T-helper 2 cell treated with Interferon-gamma antibody and Interleukin-4, amounts not matched to agents 100 ng/mL and 5 ng/mL, for 36 hours (primary cell): ENCODE measurements at regions not wholly inside any gene's neighbourhood (a gene's known extent, or its start where the extent isn't known, plus 50 kb on each side); places are given as distances from the start of the nearest gene placed in this dataset.
"Not testable (repeated sequence)": the region's sequence is repeated elsewhere in the genome, so short reads cannot be mapped to it uniquely, and the experiment has no call there.

Experiments used
- intact Hi-C: fragments of 100-400 bp; cut with micrococcal nuclease; formaldehyde crosslinking; loops from one replicate; pipeline ENCODE4 v1.15.1; 2023

GRCh38 chr7:89616829-89617228 lies 537.4 kb upstream of the STEAP1 start:
- intact Hi-C loops = not testable (repeated sequence)

- intact Hi-C loops = no loop called here
Measured at GRCh38 chr7:89618274-89618673, 536.0 kb upstream of the STEAP1 start.

- intact Hi-C loops = loop anchor here (2.0 to 10.0 kb wide), 9 partner anchors 13 to 1377 kb away; no protein-coding TSS in a partner anchor
Measured at GRCh38 chr7:89621925-89622641, 532.2 kb upstream of the STEAP1 start.

- intact Hi-C loops = loop anchor here (1.0 to 10.0 kb wide), 10 partner anchors 14 to 1378 kb away; no protein-coding TSS in a partner anchor
Measured at GRCh38 chr7:89623018-89623672, 531.1 kb upstream of the STEAP1 start.

GRCh38 chr7:89624155-89624554 lies 530.1 kb upstream of the STEAP1 start:
- intact Hi-C loops = loop anchor here (5.0 to 10.0 kb wide), 8 partner anchors 72 to 1379 kb away; no protein-coding TSS in a partner anchor

- intact Hi-C loops = no loop called here
Measured at GRCh38 chr7:89648509-89648908, 505.8 kb upstream of the STEAP1 start.

GRCh38 chr7:89655946-89656345 lies 498.3 kb upstream of the STEAP1 start:
- intact Hi-C loops = no loop called here

- intact Hi-C loops = no loop called here
Measured at GRCh38 chr7:89661876-89662275, 492.4 kb upstream of the STEAP1 start.

- intact Hi-C loops = no loop called here
Measured at GRCh38 chr7:89666136-89666835, 488.0 kb upstream of the STEAP1 start.

- intact Hi-C loops = no loop called here
Measured at GRCh38 chr7:89680161-89680560, 474.1 kb upstream of the STEAP1 start.

- intact Hi-C loops = no loop called here
Measured at GRCh38 chr7:89681448-89681847, 472.8 kb upstream of the STEAP1 start.

- intact Hi-C loops = no loop called here
Measured at GRCh38 chr7:89685287-89685686, 469.0 kb upstream of the STEAP1 start.

- intact Hi-C loops = no loop called here
Measured at GRCh38 chr7:89687211-89687610, 467.1 kb upstream of the STEAP1 start.

- intact Hi-C loops = no loop called here
Measured at GRCh38 chr7:89695241-89695640, 459.0 kb upstream of the STEAP1 start.

GRCh38 chr7:89714131-89714530 lies 440.1 kb upstream of the STEAP1 start:
- intact Hi-C loops = no loop called here

- intact Hi-C loops = not testable (repeated sequence)
Measured at GRCh38 chr7:89718941-89719340, 435.3 kb upstream of the STEAP1 start.

- intact Hi-C loops = no loop called here
Measured at GRCh38 chr7:89728481-89728880, 425.8 kb upstream of the STEAP1 start.

GRCh38 chr7:89731751-89732445 lies 422.4 kb upstream of the STEAP1 start:
- intact Hi-C loops = no loop called here

- intact Hi-C loops = no loop called here
Measured at GRCh38 chr7:89738549-89738948, 415.7 kb upstream of the STEAP1 start.

GRCh38 chr7:89757910-89758309 lies 396.4 kb upstream of the STEAP1 start:
- intact Hi-C loops = no loop called here

- intact Hi-C loops = no loop called here
Measured at GRCh38 chr7:89760690-89761089, 393.6 kb upstream of the STEAP1 start.

- intact Hi-C loops = no loop called here
Measured at GRCh38 chr7:89761173-89761572, 393.1 kb upstream of the STEAP1 start.
